ENCODE measurements at regions not wholly inside any gene's neighbourhood (a gene's known extent, or its start where the extent isn't known, plus 50 kb on each side); places are given as distances from the start of the nearest gene placed in this dataset.
A peak's percentile ranks its signal among the peaks of the same experiment; 100 is the strongest.
"Not testable (repeated sequence)": the region's sequence is repeated elsewhere in the genome, so short reads cannot be mapped to it uniquely, and the experiment has no call there.

- DNase-seq (ENCODE audit: low read depth) = not testable (repeated sequence)
These were observed 72.4 kb downstream of the HNRNPD start for GRCh38 chr4:82301390-82301789.

- DNase-seq (ENCODE audit: low read depth) = no peak
These were observed 80.5 kb downstream of the HNRNPD start for GRCh38 chr4:82293304-82293703.

GRCh38 chr4:82287720-82288119, 86.1 kb downstream of the HNRNPD start:
- no peak for DNase-seq (ENCODE audit: low read depth)

GRCh38 chr4:82284858-82285805, 88.7 kb downstream of the HNRNPD start:
- DNase-seq (ENCODE audit: low read depth) = peak; percentile 97

- DNase-seq (ENCODE audit: low read depth) = no peak
These were observed 89.3 kb downstream of the HNRNPD start for GRCh38 chr4:82284475-82284857.

GRCh38 chr4:82282875-82283274, 90.9 kb downstream of the HNRNPD start:
- DNase-seq (ENCODE audit: low read depth) = no peak

- DNase-seq (ENCODE audit: low read depth) = not testable (repeated sequence)
These were observed 94.2 kb downstream of the HNRNPD start for GRCh38 chr4:82279550-82279949.

- no peak for DNase-seq (ENCODE audit: low read depth)
These were observed 97.5 kb downstream of the HNRNPD start for GRCh38 chr4:82276332-82276640.

GRCh38 chr4:82275431-82276331, 98.1 kb downstream of the HNRNPD start:
- DNase-seq (ENCODE audit: low read depth) = no peak

- not testable (repeated sequence) for DNase-seq (ENCODE audit: low read depth)
These were observed 99.1 kb downstream of the HNRNPD start for GRCh38 chr4:82274700-82275099.

GRCh38 chr4:82272523-82272922, 101.3 kb downstream of the HNRNPD start:
- not testable (repeated sequence) for DNase-seq (ENCODE audit: low read depth)

- DNase-seq (ENCODE audit: low read depth) = not testable (repeated sequence)
These were observed 101.8 kb downstream of the HNRNPD start for GRCh38 chr4:82271915-82272480.

GRCh38 chr4:82268826-82269193, 105.0 kb downstream of the HNRNPD start:
- DNase-seq (ENCODE audit: low read depth) = no peak

GRCh38 chr4:82268050-82268825, 105.6 kb downstream of the HNRNPD start:
- no peak for DNase-seq (ENCODE audit: low read depth)

- DNase-seq (ENCODE audit: low read depth) = no peak
These were observed 106.3 kb downstream of the HNRNPD start for GRCh38 chr4:82267506-82267905.

GRCh38 chr4:82266345-82266744, 107.4 kb downstream of the HNRNPD start:
- DNase-seq (ENCODE audit: low read depth) = no peak

- no peak for DNase-seq (ENCODE audit: low read depth)
These were observed 112.7 kb downstream of the HNRNPD start for GRCh38 chr4:82261084-82261483.

- DNase-seq (ENCODE audit: low read depth) = no peak
These were observed 113.2 kb downstream of the HNRNPD start for GRCh38 chr4:82260632-82261031.

GRCh38 chr4:82256718-82257117, 117.1 kb downstream of the HNRNPD start:
- DNase-seq (ENCODE audit: low read depth) = no peak

- DNase-seq (ENCODE audit: low read depth) = no peak
These were observed 118.1 kb downstream of the HNRNPD start for GRCh38 chr4:82255657-82256056.

GRCh38 chr4:82248903-82249632, 124.7 kb downstream of the HNRNPD start:
- no peak for DNase-seq (ENCODE audit: low read depth)
